ENCODE measurements at regions not wholly inside any gene's neighbourhood (a gene's known extent, or its start where the extent isn't known, plus 50 kb on each side); places are given as distances from the start of the nearest gene placed in this dataset.

DNA sequence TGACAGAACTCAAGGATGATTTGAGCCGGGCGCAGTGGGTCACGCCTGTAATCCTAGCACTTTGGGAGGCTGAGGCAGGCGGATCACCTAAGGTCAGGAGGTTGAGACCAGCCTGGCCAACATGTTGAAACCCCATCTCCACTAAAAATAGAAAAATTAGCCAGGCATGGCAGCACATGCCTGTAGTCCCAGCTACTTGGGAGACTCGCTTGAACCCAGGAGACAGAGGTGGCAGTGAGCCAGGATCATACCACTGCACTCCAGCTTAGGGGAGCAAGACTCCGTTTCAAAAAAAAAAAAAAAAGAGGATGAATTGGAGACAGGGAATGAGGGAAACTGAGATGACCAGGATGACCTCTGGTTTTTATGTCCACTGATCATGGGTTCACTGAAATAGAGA is 60.4 kb upstream of the CDIN1 start:
- Mint-ChIP-seq H3K27ac (no peak overlapping the region), H3K9me3 (no peaks in the 10 kb centered on the region), H3K27me3 (ENCODE audit: low read depth in 2 of 2) (no peaks in the 10 kb centered on the region), H3K36me3 (no peaks in the 10 kb centered on the region), H3K4me1 (no peaks in the 10 kb centered on the region), H3K4me3 (no peak overlapping the region)
- TF ChIP-seq, protein P1, sequence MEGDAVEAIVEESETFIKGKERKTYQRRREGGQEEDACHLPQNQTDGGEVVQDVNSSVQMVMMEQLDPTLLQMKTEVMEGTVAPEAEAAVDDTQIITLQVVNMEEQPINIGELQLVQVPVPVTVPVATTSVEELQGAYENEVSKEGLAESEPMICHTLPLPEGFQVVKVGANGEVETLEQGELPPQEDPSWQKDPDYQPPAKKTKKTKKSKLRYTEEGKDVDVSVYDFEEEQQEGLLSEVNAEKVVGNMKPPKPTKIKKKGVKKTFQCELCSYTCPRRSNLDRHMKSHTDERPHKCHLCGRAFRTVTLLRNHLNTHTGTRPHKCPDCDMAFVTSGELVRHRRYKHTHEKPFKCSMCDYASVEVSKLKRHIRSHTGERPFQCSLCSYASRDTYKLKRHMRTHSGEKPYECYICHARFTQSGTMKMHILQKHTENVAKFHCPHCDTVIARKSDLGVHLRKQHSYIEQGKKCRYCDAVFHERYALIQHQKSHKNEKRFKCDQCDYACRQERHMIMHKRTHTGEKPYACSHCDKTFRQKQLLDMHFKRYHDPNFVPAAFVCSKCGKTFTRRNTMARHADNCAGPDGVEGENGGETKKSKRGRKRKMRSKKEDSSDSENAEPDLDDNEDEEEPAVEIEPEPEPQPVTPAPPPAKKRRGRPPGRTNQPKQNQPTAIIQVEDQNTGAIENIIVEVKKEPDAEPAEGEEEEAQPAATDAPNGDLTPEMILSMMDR (IDR thresholded peaks at IDR 0.05) = no peak
- Histone ChIP-seq H3K4me3 (ENCODE audit: low read length) (no peak overlapping the region), H3K4me1 (ENCODE audit: control insufficient read depth, insufficient read depth, low read length) (no peaks in the 10 kb centered on the region), H3K27ac (ENCODE audit: low read length) (no peak overlapping the region), H3K9me3 (ENCODE audit: control insufficient read depth, insufficient read depth, low read length) (no peaks in the 10 kb centered on the region), H3K27me3 (ENCODE audit: control insufficient read depth, insufficient read depth, low read length) (no peaks in the 10 kb centered on the region), H3K36me3 (ENCODE audit: control insufficient read depth, insufficient read depth, low read length) (no peaks in the 10 kb centered on the region)
- DNase-seq (no peak), ATAC-seq (no peak)
- intact Hi-C loops (cut with micrococcal nuclease) = no loop called here
- 95% methylated on average over 6 of the region's 6 CpGs for WGBS (ENCODE audit: insufficient coverage)

DNA sequence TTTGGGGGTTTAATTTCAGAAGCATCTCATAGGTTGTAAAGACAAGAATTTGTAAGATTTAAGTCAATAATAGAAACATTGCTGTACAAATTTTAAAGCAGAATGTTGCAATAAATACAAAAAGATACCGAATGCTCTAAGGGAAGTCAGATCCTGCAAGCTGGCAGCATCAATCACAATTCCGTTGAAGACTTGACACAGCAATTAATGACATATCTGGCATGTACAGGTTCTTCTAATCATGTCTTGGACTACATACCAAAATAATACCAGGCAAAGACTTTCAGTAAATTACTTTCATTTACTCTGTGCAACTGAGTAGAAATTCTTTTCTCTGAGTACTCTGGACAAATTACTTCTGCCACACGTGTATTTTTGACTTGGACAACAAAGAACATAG is 54.0 kb upstream of the CDIN1 start:
- H3K27ac Mint-ChIP-seq = no peak overlapping the region
- H3K9me3 ChIP-seq (ENCODE audit: control insufficient read depth, insufficient read depth, low read length) = no peaks in the 10 kb centered on the region
- intact Hi-C loops (cut with micrococcal nuclease) = no loop called here
- H3K36me3 ChIP-seq (ENCODE audit: control insufficient read depth, insufficient read depth, low read length) = no peaks in the 10 kb centered on the region
- no peak overlapping the region for H3K4me3 Mint-ChIP-seq
- H3K36me3 Mint-ChIP-seq = no peaks in the 10 kb centered on the region
- no peak overlapping the region for H3K27ac ChIP-seq (ENCODE audit: low read length)
- peaks cover 0 to 2% of the 10 kb centered on the region in 2 donors for H3K9me3 Mint-ChIP-seq
- H3K4me3 ChIP-seq (ENCODE audit: low read length) = no peak overlapping the region
- ATAC-seq = no peak
- TF ChIP-seq, protein P1 (IDR thresholded peaks at IDR 0.05) = no peak
- H3K27me3 Mint-ChIP-seq (ENCODE audit: low read depth in 2 of 2) = no peaks in the 10 kb centered on the region
- no peaks in the 10 kb centered on the region for H3K27me3 ChIP-seq (ENCODE audit: control insufficient read depth, insufficient read depth, low read length)
- H3K4me1 ChIP-seq (ENCODE audit: control insufficient read depth, insufficient read depth, low read length) = no peaks in the 10 kb centered on the region
- DNase-seq = no peak
- WGBS (ENCODE audit: insufficient coverage) = 80% methylated on average over 3 of the region's 3 CpGs
- no peaks in the 10 kb centered on the region for H3K4me1 Mint-ChIP-seq

DNA sequence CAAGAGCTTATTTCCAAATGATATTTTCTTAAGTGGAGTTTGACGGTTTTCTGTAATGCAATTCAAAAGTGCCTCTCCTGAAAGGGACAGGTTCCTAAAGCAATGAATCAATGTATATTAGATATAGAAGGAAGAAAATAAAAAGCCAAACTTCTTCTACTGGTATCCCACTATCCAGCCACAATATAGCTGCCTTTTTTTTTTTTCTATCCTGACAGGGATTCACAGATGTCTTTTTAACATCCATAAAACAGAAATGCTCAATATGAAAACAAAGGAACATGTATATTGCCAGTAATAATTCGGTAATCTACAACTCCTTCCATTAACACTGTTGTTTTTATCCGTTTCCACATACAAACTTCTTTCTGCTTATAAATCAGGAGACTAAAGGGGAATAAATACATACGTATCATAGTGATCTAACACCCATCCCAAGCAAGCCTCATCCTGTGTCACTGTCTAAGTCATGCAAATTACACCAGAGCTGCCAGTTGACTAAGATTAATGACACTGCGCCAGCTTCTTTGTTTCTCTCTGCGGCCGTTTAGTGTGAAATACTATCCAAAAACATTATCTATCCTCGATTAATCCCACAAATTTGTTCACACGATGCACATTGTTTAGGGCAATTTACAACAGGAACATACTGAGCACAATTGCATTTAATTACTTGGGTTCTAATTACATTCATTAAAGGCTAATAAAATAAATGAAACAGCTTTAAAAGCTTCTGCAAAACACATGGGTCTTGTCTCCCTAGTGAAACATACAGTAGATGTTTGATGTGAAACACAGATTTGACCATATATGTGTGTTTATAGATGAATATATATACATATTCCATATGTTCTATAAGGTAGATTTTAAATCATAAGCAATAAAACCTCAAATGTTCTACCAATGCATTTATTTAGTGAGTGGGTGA is 51.9 kb upstream of the CDIN1 start:
- 73% methylated on average over 8 of the region's 9 CpGs for WGBS (ENCODE audit: insufficient coverage)
- Mint-ChIP-seq H3K4me1 (no peaks in the 10 kb centered on the region), H3K9me3 (peaks cover 0 to 2% of the 10 kb centered on the region in 2 donors), H3K36me3 (no peaks in the 10 kb centered on the region), H3K27me3 (ENCODE audit: low read depth in 2 of 2) (peaks cover 0 to 2% of the 10 kb centered on the region in 2 donors), H3K4me3 (no peak overlapping the region), H3K27ac (no peak overlapping the region)
- no peaks in the 10 kb centered on the region for H3K27me3 ChIP-seq (ENCODE audit: control insufficient read depth, insufficient read depth, low read length)
- no peak overlapping the region for H3K27ac ChIP-seq (ENCODE audit: low read length)
- H3K36me3 ChIP-seq (ENCODE audit: control insufficient read depth, insufficient read depth, low read length) = no peaks in the 10 kb centered on the region
- no peak overlapping the region for H3K4me3 ChIP-seq (ENCODE audit: low read length)
- intact Hi-C loops (cut with micrococcal nuclease) = no loop called here
- DNase-seq (no peak), ATAC-seq (no peak)
- no peaks in the 10 kb centered on the region for H3K9me3 ChIP-seq (ENCODE audit: control insufficient read depth, insufficient read depth, low read length)
- TF ChIP-seq, protein P1 (IDR thresholded peaks at IDR 0.05) = no peak
- H3K4me1 ChIP-seq (ENCODE audit: control insufficient read depth, insufficient read depth, low read length) = no peaks in the 10 kb centered on the region

Measured in natural killer cell (primary cell).